HG02623 (cell line): ENCODE measurements at regions not wholly inside any gene's neighbourhood (a gene's known extent, or its start where the extent isn't known, plus 50 kb on each side); places are given as distances from the start of the nearest gene placed in this dataset.
"Not testable (repeated sequence)": the region's sequence is repeated elsewhere in the genome, so short reads cannot be mapped to it uniquely, and the experiment has no call there.

Source experiments
- ATAC-seq: cut with Tn5 transposase; IDR thresholded peaks from one replicate; pipeline ENCODE4 v1.9.1; 2021; ENCODE audit warnings: moderate library complexity; ENCODE audit not compliant: unreplicated experiment

- no peak for ATAC-seq
These were observed 445.7 kb upstream of the CDIN1 start for GRCh38 chr15:36133742-36134141.

GRCh38 chr15:36136049-36136448, 443.4 kb upstream of the CDIN1 start:
- ATAC-seq, result no peak

GRCh38 chr15:36152936-36153335, 426.5 kb upstream of the CDIN1 start:
- no peak for ATAC-seq

GRCh38 chr15:36156879-36157427, 422.5 kb upstream of the CDIN1 start:
- ATAC-seq, result no peak

GRCh38 chr15:36160351-36160750, 419.1 kb upstream of the CDIN1 start:
- ATAC-seq, result no peak

- ATAC-seq, result no peak
These were observed 418.3 kb upstream of the CDIN1 start for GRCh38 chr15:36161108-36161507.

GRCh38 chr15:36161771-36162212, 417.6 kb upstream of the CDIN1 start:
- no peak for ATAC-seq

GRCh38 chr15:36163983-36164382, 415.4 kb upstream of the CDIN1 start:
- ATAC-seq, result not testable (repeated sequence)

- no peak for ATAC-seq
These were observed 406.5 kb upstream of the CDIN1 start for GRCh38 chr15:36172955-36173354.

- ATAC-seq, result no peak
These were observed 404.2 kb upstream of the CDIN1 start for GRCh38 chr15:36175186-36175740.

- no peak for ATAC-seq
These were observed 403.6 kb upstream of the CDIN1 start for GRCh38 chr15:36175741-36176291.

GRCh38 chr15:36177590-36178302, 401.7 kb upstream of the CDIN1 start:
- ATAC-seq, result no peak

GRCh38 chr15:36178303-36178633, 401.2 kb upstream of the CDIN1 start:
- ATAC-seq, result no peak

GRCh38 chr15:36183201-36183600, 396.2 kb upstream of the CDIN1 start:
- no peak for ATAC-seq

- no peak for ATAC-seq
These were observed 394.0 kb upstream of the CDIN1 start for GRCh38 chr15:36185438-36185837.

- ATAC-seq, result no peak
These were observed 393.6 kb upstream of the CDIN1 start for GRCh38 chr15:36185845-36186244.

- no peak for ATAC-seq
These were observed 393.1 kb upstream of the CDIN1 start for GRCh38 chr15:36186376-36186775.

GRCh38 chr15:36191459-36191858, 388.0 kb upstream of the CDIN1 start:
- ATAC-seq, result no peak

GRCh38 chr15:36195361-36196007, 383.9 kb upstream of the CDIN1 start:
- not testable (repeated sequence) for ATAC-seq

- ATAC-seq, result no peak
These were observed 370.4 kb upstream of the CDIN1 start for GRCh38 chr15:36208868-36209582.

GRCh38 chr15:36210426-36210825, 369.0 kb upstream of the CDIN1 start:
- no peak for ATAC-seq
